HepG2 (cell line): ENCODE measurements at regions not wholly inside any gene's neighbourhood (a gene's known extent, or its start where the extent isn't known, plus 50 kb on each side); places are given as distances from the start of the nearest gene placed in this dataset.

Experiments used
- ATAC-seq: fragments of 200-7000 bp; cut with Tn5 transposase; 3 replicates; pipeline ENCODE4 v1.9.1; 2020; ENCODE audit warnings: mild to moderate bottlenecking, moderate library complexity
- BruUV-seq: library from RNA; stranded (reverse); fragments of 400-500 nt; replicated peaks from 2 replicates; lab custom pipeline; 2021; lab: Mats Ljungman, UMichigan
- CTCF ChIA-PET: fragments of 300-600 bp; formaldehyde crosslinking; extraction: SDS; loops from one replicate; lab custom pipeline; 2021; ENCODE audit warnings: low total read pairs, inconsistent platforms, low intra/inter-chr PET ratio; lab: Yijun Ruan, JAX
- POLR2A ChIA-PET: fragments of 350-600 bp; sonication (Branson Sonifier 250); formaldehyde crosslinking; loops from one replicate; lab custom pipeline; 2020; ENCODE audit warnings: antibody characterized with exemption, inconsistent platforms; lab: Yijun Ruan, JAX
- DNase-seq: peaks from one replicate; pipeline ENCODE4 v3.0.0-alpha.2; 2015; ENCODE audit warnings: low spot score
- FAIRE-seq: peaks from 3 replicates; lab custom pipeline; 2011; peaks lifted over from hg19 to GRCh38; lab: Jason Lieb, UNC
- H2AFZ ChIP-seq: one replicate; pipeline ENCODE4 v1.6.1; 2011; ENCODE audit warnings: low read length, inconsistent platforms
- H3K27ac ChIP-seq: fragments of 300-600 bp; 3 replicates; pipeline ENCODE4 v1.8.0; 2011; ENCODE audit warnings: mixed run types, mild to moderate bottlenecking, mixed read lengths, low read length, inconsistent platforms; ENCODE audit not compliant: insufficient read depth; ENCODE audit errors: extremely low read length
- H3K27me3 ChIP-seq, 2 experiments: fragments of 200-600 bp in 1 of 2; 2 replicates in 1 of 2; 3 replicates in 1 of 2; pipeline versions ENCODE4 v1.6.0 to v1.8.0; 2011; ENCODE audit warnings: low read length in 2 of 2, mild to moderate bottlenecking in 2 of 2, moderate library complexity in 2 of 2, inconsistent platforms in 1 of 2; ENCODE audit not compliant: insufficient read depth in 2 of 2, control insufficient read depth in 1 of 2
- H3K36me3 ChIP-seq, 2 experiments: fragments of 200-600 bp in 1 of 2; replicated peaks in 1 of 2; 2 replicates in 1 of 2; 3 replicates in 1 of 2; pipeline versions ENCODE4 v1.5.1 to v1.8.0; 2011; ENCODE audit warnings: low read length in 2 of 2, inconsistent platforms in 1 of 2; ENCODE audit not compliant: insufficient read depth in 2 of 2, control insufficient read depth in 1 of 2
- H3K4me1 ChIP-seq: 2 replicates; pipeline ENCODE4 v1.5.1; 2012; ENCODE audit warnings: low read length, inconsistent platforms; ENCODE audit not compliant: insufficient read depth
- H3K4me2 ChIP-seq: 2 replicates; pipeline ENCODE4 v1.6.0; 2011; ENCODE audit warnings: low read depth, low read length, inconsistent platforms
- H3K4me3 ChIP-seq, 3 experiments: fragments of 200-600 bp in 1 of 3; sonication (generic), shearing (Covaris generic) in 1 of 3; replicated peaks in 1 of 3; 2 replicates each; pipeline ENCODE4 v1.5.1; 2011 to 2016; ENCODE audit warnings: low read length in 3 of 3, inconsistent platforms in 2 of 3, low read depth in 2 of 3, mild to moderate bottlenecking in 2 of 3, control low read depth in 1 of 3, mixed read lengths in 1 of 3; ENCODE audit not compliant: insufficient read depth in 1 of 3
- H3K79me2 ChIP-seq: one replicate; pipeline ENCODE4 v1.6.1; 2011; ENCODE audit warnings: low read length, inconsistent platforms; ENCODE audit not compliant: insufficient read depth
- H3K9ac ChIP-seq: 2 replicates; pipeline ENCODE4 v1.6.0; 2011; ENCODE audit warnings: mild to moderate bottlenecking, low read depth, low read length, inconsistent platforms; ENCODE audit not compliant: insufficient read depth
- H3K9me3 ChIP-seq: 2 replicates; pipeline ENCODE4 v1.5.1; 2012; ENCODE audit warnings: mild to moderate bottlenecking, low read length
- H4K20me1 ChIP-seq: 2 replicates; pipeline ENCODE4 v1.6.0; 2011; ENCODE audit warnings: inconsistent platforms, mild to moderate bottlenecking, low read length, moderate library complexity; ENCODE audit not compliant: insufficient read depth
- ATF7 ChIP-seq, 2 experiments: fragments of 450-650 bp in 1 of 2; sonication (generic) in 1 of 2; formaldehyde crosslinking in 1 of 2; IDR thresholded peaks; 2 replicates each; pipeline versions ENCODE4 v1.4.0 to v1.6.1; 2016 to 2020; ENCODE audit warnings: antibody characterized with exemption in 1 of 2, mild to moderate bottlenecking in 1 of 2, missing genetic modification reagents in 1 of 2
- BHLHE40 ChIP-seq: IDR thresholded peaks from 2 replicates; pipeline ENCODE4 v1.6.1; 2011; ENCODE audit warnings: low read length, improper control_type of control experiment
- EED ChIP-seq: sonication (generic); formaldehyde crosslinking; IDR thresholded peaks from 2 replicates; pipeline ENCODE4 v1.5.0; 2020; ENCODE audit warnings: mild to moderate bottlenecking, missing genetic modification reagents
- JUND ChIP-seq: sonication (generic); formaldehyde crosslinking; IDR thresholded peaks from 2 replicates; pipeline ENCODE4 v1.8.0; 2022; ENCODE audit warnings: mild to moderate bottlenecking, missing genetic modification reagents
- MAF1 ChIP-seq: sonication (generic); formaldehyde crosslinking; IDR thresholded peaks from 2 replicates; pipeline ENCODE4 v1.5.0; 2020; ENCODE audit warnings: missing genetic modification reagents, borderline replicate concordance
- MIER3 ChIP-seq: IDR thresholded peaks from 2 replicates; pipeline ENCODE4 v1.6.1; 2016; ENCODE audit warnings: missing compliant biosample characterization, borderline replicate concordance
- NFKB2 ChIP-seq: sonication (generic); formaldehyde crosslinking; IDR thresholded peaks from 2 replicates; pipeline ENCODE4 v1.4.0; 2020; ENCODE audit warnings: missing genetic modification reagents, borderline replicate concordance
- REL ChIP-seq: sonication (generic); formaldehyde crosslinking; conservative IDR thresholded peaks from 2 replicates; pipeline ENCODE4 v1.8.0; 2022; ENCODE audit warnings: mild to moderate bottlenecking, missing genetic modification reagents, moderate library complexity
- SCMH1 ChIP-seq: sonication (generic); formaldehyde crosslinking; IDR thresholded peaks from 2 replicates; pipeline ENCODE4 v1.9.0; 2021; ENCODE audit warnings: missing genetic modification reagents, mild to moderate bottlenecking, borderline replicate concordance
- SRSF4 ChIP-seq: fragments of 200-400 bp; formaldehyde crosslinking; IDR thresholded peaks from one replicate; pipeline ENCODE4 v1.6.1; 2018; ENCODE audit warnings: mild to moderate bottlenecking, low read depth, low read length, moderate library complexity; ENCODE audit not compliant: poor library complexity, severe bottlenecking
- STAG1 ChIP-seq: sonication (generic); formaldehyde crosslinking; IDR thresholded peaks from 2 replicates; pipeline ENCODE4 v1.4.0; 2020; ENCODE audit warnings: missing genetic modification reagents
- TBP ChIP-seq: sonication (generic); formaldehyde crosslinking; IDR thresholded peaks from 2 replicates; pipeline ENCODE4 v1.5.0; 2020; ENCODE audit warnings: missing genetic modification reagents
- ZFX ChIP-seq: sonication (generic); formaldehyde crosslinking; IDR thresholded peaks from 2 replicates; pipeline ENCODE4 v1.4.0; 2020; ENCODE audit warnings: mild to moderate bottlenecking, low read depth, missing genetic modification reagents, moderate library complexity
- WGBS: methylation state at CpG from one replicate; pipeline ENCODE4 v1.1.6; 2017; ENCODE audit warnings: low lambda C conversion rate; 5-methylcytosine and 5-hydroxymethylcytosine counted together
- in situ Hi-C: cut with HindIII; loops from 2 replicates; pipeline ENCODE4 v1.10.0; 2017; ENCODE audit warnings: low pct_unique_long_range_greater_than_20kb; ENCODE audit not compliant: extremely low pct_ligation_motif_present
- intact Hi-C: fragments of 100-400 bp; cut with micrococcal nuclease; formaldehyde crosslinking; loops from one replicate; pipeline ENCODE4 v1.10.0; 2022; ENCODE audit not compliant: unreplicated experiment
- TF ChIP-seq, protein P1 (sequence below): sonication (generic); formaldehyde crosslinking; IDR thresholded peaks from 2 replicates; pipeline ENCODE4 v1.4.0; 2020; ENCODE audit warnings: mild to moderate bottlenecking, missing genetic modification reagents, borderline replicate concordance

DNA sequence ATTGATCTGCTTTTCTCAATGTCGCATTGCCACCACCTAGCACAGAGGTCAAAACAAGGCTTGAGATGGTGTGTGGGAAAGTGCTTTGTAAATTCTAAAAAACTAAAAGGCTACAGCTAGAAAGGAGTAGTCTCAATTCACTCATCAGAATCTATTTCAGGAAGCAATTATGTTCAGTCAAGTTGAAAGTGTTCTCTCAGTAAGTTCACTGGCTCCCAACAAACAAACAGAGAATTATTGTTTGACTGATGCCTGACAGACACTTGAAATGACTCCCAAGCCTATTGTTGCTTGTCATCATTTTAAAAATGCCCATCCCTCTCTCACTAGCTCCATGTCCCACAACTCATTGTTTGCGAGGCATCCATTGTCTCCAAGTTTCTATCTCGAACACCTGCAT is 419.6 kb upstream of the CPEB2 start:
- CTCF ChIA-PET, result no interaction called here
- no peak for DNase-seq
- no peak for ATAC-seq
- in situ Hi-C loops, result no loop called here
- Histone ChIP-seq H3K27ac (no peak overlapping the region), H3K9ac (no peak overlapping the region)
- no TSS peak for BruUV-seq
- no peak for TF ChIP-seq STAG1 (CRISPR knock-in tag)
- TF ChIP-seq ZFX (CRISPR knock-in tag), result no peak
- no peak for TF ChIP-seq SCMH1 (CRISPR knock-in tag)
- TF ChIP-seq SRSF4, result no peak
- no peak for TF ChIP-seq NFKB2 (CRISPR knock-in tag)
- no peak for TF ChIP-seq MAF1 (CRISPR knock-in tag)
- TF ChIP-seq REL (CRISPR knock-in tag), result no peak
- TF ChIP-seq MIER3, result no peak
- TF ChIP-seq JUND (CRISPR knock-in tag), result no peak
- no peak for TF ChIP-seq ATF7 (IDR thresholded peaks at IDR 0.05)
- no peak for TF ChIP-seq ATF7 (CRISPR knock-in tag; IDR thresholded peaks at IDR 0.05)
- no peak for TF ChIP-seq EED
- TF ChIP-seq, protein P1, sequence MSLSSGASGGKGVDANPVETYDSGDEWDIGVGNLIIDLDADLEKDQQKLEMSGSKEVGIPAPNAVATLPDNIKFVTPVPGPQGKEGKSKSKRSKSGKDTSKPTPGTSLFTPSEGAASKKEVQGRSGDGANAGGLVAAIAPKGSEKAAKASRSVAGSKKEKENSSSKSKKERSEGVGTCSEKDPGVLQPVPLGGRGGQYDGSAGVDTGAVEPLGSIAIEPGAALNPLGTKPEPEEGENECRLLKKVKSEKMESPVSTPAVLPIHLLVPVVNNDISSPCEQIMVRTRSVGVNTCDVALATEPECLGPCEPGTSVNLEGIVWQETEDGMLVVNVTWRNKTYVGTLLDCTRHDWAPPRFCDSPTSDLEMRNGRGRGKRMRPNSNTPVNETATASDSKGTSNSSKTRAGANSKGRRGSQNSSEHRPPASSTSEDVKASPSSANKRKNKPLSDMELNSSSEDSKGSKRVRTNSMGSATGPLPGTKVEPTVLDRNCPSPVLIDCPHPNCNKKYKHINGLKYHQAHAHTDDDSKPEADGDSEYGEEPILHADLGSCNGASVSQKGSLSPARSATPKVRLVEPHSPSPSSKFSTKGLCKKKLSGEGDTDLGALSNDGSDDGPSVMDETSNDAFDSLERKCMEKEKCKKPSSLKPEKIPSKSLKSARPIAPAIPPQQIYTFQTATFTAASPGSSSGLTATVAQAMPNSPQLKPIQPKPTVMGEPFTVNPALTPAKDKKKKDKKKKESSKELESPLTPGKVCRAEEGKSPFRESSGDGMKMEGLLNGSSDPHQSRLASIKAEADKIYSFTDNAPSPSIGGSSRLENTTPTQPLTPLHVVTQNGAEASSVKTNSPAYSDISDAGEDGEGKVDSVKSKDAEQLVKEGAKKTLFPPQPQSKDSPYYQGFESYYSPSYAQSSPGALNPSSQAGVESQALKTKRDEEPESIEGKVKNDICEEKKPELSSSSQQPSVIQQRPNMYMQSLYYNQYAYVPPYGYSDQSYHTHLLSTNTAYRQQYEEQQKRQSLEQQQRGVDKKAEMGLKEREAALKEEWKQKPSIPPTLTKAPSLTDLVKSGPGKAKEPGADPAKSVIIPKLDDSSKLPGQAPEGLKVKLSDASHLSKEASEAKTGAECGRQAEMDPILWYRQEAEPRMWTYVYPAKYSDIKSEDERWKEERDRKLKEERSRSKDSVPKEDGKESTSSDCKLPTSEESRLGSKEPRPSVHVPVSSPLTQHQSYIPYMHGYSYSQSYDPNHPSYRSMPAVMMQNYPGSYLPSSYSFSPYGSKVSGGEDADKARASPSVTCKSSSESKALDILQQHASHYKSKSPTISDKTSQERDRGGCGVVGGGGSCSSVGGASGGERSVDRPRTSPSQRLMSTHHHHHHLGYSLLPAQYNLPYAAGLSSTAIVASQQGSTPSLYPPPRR, result no peak
- no peak for TF ChIP-seq BHLHE40
- no peak for TF ChIP-seq TBP (CRISPR knock-in tag)
- TF ChIP-seq, all 625 proteins: peak for 0
- H3K9me3 ChIP-seq, result peaks cover 92% of the 10 kb centered on the region
- no peak for FAIRE-seq
- POLR2A ChIA-PET, result no interaction called here
- H3K36me3 ChIP-seq, result no peaks in the 10 kb centered on the region
- H3K79me2 ChIP-seq, result no peaks in the 10 kb centered on the region
- H4K20me1 ChIP-seq, result no peaks in the 10 kb centered on the region
- no peaks in the 10 kb centered on the region for H3K27me3 ChIP-seq
- intact Hi-C loops, result no loop called here
- no peak overlapping the region for H3K4me2 ChIP-seq
- 36% methylated on average over 3 of the region's 3 CpGs for WGBS
- no peak overlapping the region for H2AFZ ChIP-seq
- no peak overlapping the region for H3K4me3 ChIP-seq
- H3K4me1 ChIP-seq, result no peaks in the 10 kb centered on the region
